ENCODE measurements at regions not wholly inside any gene's neighbourhood (a gene's known extent, or its start where the extent isn't known, plus 50 kb on each side); places are given as distances from the start of the nearest gene placed in this dataset.
"Not testable (repeated sequence)": the region's sequence is repeated elsewhere in the genome, so short reads cannot be mapped to it uniquely, and the experiment has no call there.

- Histone ChIP-seq H3K4me3 (no peak overlapping the region), H3K9me3 (no peaks in the 10 kb centered on the region), H3K27me3 (no peaks in the 10 kb centered on the region), H3K36me3 (no peaks in the 10 kb centered on the region)
- DNase-seq: no peak
These were observed 374.7 kb upstream of the NRP1 start for GRCh38 chr10:33709008-33709753.

- no peaks in the 10 kb centered on the region for H3K27me3 ChIP-seq
- H3K4me3 ChIP-seq: no peak overlapping the region
- H3K36me3 ChIP-seq: no peaks in the 10 kb centered on the region
- no peaks in the 10 kb centered on the region for H3K9me3 ChIP-seq
- DNase-seq: no peak
These were observed 374.1 kb upstream of the NRP1 start for GRCh38 chr10:33708561-33708960.

- no peaks in the 10 kb centered on the region for H3K27me3 ChIP-seq
- DNase-seq: peak; percentile 7
- no peak overlapping the region for H3K4me3 ChIP-seq
- H3K36me3 ChIP-seq: no peaks in the 10 kb centered on the region
- H3K9me3 ChIP-seq: no peaks in the 10 kb centered on the region
These were observed 372.3 kb upstream of the NRP1 start for GRCh38 chr10:33706746-33707145.

DNA sequence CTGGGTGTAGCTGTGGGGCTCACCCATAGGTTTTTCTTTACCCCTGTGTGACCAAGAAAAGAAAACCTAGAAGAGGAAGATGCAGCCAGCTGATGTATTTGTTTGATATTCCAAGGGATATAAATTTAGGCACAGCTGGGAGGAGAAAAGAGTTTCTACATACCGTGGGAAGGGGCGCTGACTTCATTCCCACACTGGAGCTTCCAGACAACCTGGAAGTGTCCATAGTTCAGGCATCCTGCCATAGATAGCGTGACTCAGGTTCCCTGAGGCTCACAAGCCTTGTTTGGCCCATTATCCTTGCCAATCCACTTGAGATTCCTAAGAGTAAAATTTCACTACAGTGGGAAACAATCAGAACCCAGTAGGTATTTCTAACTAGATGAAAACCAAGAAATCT lies 371.7 kb upstream of the NRP1 start:
- H3K27me3 ChIP-seq: no peaks in the 10 kb centered on the region
- H3K9me3 ChIP-seq: no peaks in the 10 kb centered on the region
- DNase-seq: peak; percentile 86
- no peaks in the 10 kb centered on the region for H3K36me3 ChIP-seq
- H3K4me3 ChIP-seq: no peak overlapping the region

GRCh38 chr10:33704214-33704830 lies 369.9 kb upstream of the NRP1 start:
- no peaks in the 10 kb centered on the region for H3K27me3 ChIP-seq
- no peaks in the 10 kb centered on the region for H3K9me3 ChIP-seq
- H3K4me3 ChIP-seq: no peak overlapping the region
- no peak for DNase-seq
- H3K36me3 ChIP-seq: no peaks in the 10 kb centered on the region

DNA sequence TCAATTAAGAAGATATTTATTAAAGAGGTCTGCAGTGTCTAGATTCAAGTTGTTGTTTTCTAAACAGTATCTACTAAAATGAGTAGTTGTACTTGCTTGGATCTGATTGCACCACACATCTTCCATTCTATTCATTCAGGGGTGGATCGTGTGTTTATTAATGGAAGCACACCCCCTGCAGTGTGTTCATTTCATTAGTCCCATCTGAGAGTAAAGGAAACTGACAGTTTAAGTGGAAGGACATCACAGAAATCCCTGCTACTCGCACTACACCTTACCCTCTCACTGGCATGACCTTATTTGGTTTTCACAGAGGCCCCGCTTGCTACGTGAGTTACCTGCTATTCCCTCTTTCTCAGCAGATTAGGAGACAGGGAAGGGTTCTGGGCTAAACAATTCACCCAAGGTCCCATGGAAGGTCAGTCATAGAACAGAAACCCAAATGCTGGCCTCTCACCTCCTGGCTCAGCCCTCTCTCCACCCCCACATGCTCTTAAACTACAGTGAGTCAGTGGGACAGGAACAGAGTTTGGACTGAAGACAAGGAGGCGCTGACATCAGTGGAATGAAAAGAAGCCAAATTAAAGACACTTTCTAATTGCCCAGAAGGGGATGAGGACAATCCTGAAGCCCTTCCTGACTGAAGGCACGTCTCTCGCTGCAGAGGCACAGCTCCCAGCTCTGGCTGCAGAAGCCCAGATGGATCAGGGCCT lies 369.2 kb upstream of the NRP1 start:
- Histone ChIP-seq H3K9me3 (no peaks in the 10 kb centered on the region), H3K36me3 (no peaks in the 10 kb centered on the region), H3K4me3 (no peak overlapping the region), H3K27me3 (no peaks in the 10 kb centered on the region)
- DNase-seq: peak; percentile 71

- no peak for DNase-seq
- H3K36me3 ChIP-seq: no peaks in the 10 kb centered on the region
- no peak overlapping the region for H3K4me3 ChIP-seq
These were observed 363.6 kb upstream of the NRP1 start for GRCh38 chr10:33698033-33698432.

GRCh38 chr10:33697016-33697415 lies 362.5 kb upstream of the NRP1 start:
- peak; percentile 12 for DNase-seq
- no peak overlapping the region for H3K4me3 ChIP-seq
- H3K27me3 ChIP-seq: no peaks in the 10 kb centered on the region
- no peaks in the 10 kb centered on the region for H3K36me3 ChIP-seq
- 0 out of 2 replicates have a peak, but pooled peaks cover 2% of the 10 kb centered on the region for H3K9me3 ChIP-seq

More at GRCh38 chr10:33698033-33698432, 363.6 kb upstream of the NRP1 start:
- 0 out of 2 replicates have a peak, but pooled peaks cover 2% of the 10 kb centered on the region for H3K9me3 ChIP-seq
- no peaks in the 10 kb centered on the region for H3K27me3 ChIP-seq

DNA sequence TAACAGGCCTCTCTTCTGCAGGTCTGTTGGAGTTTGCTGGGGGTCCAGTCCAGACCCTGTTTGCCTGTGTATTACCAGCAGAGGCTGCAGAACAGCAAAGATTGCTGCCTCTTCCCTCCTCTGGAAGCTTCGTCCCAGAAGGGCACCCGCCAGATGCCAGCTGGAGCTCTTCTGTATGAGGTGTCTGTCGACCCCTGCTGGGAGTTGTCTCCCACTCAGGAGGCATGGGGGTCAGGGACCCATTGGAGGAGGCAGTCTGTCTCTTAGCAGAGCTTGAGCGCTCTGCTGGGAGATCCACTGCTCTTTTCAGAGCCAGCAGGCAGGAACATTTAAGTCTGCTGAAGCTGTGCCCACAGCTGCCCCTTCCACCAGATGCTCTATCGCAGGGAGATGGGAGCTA lies 361.1 kb upstream of the NRP1 start:
- no peak overlapping the region for H3K4me3 ChIP-seq
- no peak for DNase-seq
- peaks cover 4% of the 10 kb centered on the region; the same call in 1 of the 2 replicates for H3K9me3 ChIP-seq
- H3K27me3 ChIP-seq: no peaks in the 10 kb centered on the region
- no peaks in the 10 kb centered on the region for H3K36me3 ChIP-seq

GRCh38 chr10:33690536-33690935 lies 356.1 kb upstream of the NRP1 start:
- H3K36me3 ChIP-seq, H3K27me3 ChIP-seq, DNase-seq, H3K4me3 ChIP-seq: not testable (repeated sequence)
- H3K9me3 ChIP-seq: peaks cover 13% of the 10 kb centered on the region; the same call in 1 of the 2 replicates

GRCh38 chr10:33688506-33688905 lies 354.0 kb upstream of the NRP1 start:
- Histone ChIP-seq H3K27me3 (no peaks in the 10 kb centered on the region), H3K36me3 (no peaks in the 10 kb centered on the region)
- no peak for DNase-seq

GRCh38 chr10:33684211-33684611 lies 349.7 kb upstream of the NRP1 start:
- H3K27me3 ChIP-seq: no peaks in the 10 kb centered on the region
- peaks cover 2% of the 10 kb centered on the region; the same call in 1 of the 2 replicates for H3K9me3 ChIP-seq
- H3K4me3 ChIP-seq: no peak overlapping the region
- DNase-seq: peak; percentile 13
- no peaks in the 10 kb centered on the region for H3K36me3 ChIP-seq

More at GRCh38 chr10:33688506-33688905, 354.0 kb upstream of the NRP1 start:
- H3K4me3 ChIP-seq: no peak overlapping the region
- peaks cover 11% of the 10 kb centered on the region; the same call in 1 of the 2 replicates for H3K9me3 ChIP-seq

DNA sequence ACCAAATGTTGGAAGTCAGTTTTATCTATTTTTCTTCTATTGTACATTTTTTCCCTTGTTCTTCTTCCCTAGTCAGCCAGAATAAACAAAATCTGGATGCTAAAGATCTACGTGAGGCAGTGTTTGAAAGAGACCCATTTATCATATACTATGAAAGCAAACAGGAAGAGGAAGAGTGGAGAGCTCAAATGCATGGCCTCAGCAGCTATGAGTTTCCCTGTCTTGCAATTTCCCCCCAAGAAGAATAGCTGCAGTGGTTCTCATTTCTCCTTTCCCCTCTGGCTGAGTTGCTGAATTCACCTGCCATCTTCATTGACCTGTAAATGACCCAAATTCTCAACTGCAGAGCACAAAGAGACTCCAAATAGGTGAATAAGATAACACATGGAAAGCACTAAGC lies 347.1 kb upstream of the NRP1 start:
- no peaks in the 10 kb centered on the region for H3K36me3 ChIP-seq
- no peak overlapping the region for H3K4me3 ChIP-seq
- no peak for DNase-seq
- no peaks in the 10 kb centered on the region; the same call in 1 of the 2 replicates for H3K9me3 ChIP-seq
- no peaks in the 10 kb centered on the region for H3K27me3 ChIP-seq

- H3K4me3 ChIP-seq: no peak overlapping the region
- DNase-seq: no peak
- no peaks in the 10 kb centered on the region; the same call in 1 of the 2 replicates for H3K9me3 ChIP-seq
- no peaks in the 10 kb centered on the region for H3K27me3 ChIP-seq
- H3K36me3 ChIP-seq: no peaks in the 10 kb centered on the region
These were observed 345.6 kb upstream of the NRP1 start for GRCh38 chr10:33680036-33680435.

GRCh38 chr10:33676606-33677339 lies 342.3 kb upstream of the NRP1 start:
- DNase-seq: no peak

GRCh38 chr10:33674986-33675599 lies 340.6 kb upstream of the NRP1 start:
- no peak for DNase-seq
- H3K27me3 ChIP-seq: no peaks in the 10 kb centered on the region
- H3K9me3 ChIP-seq: no peaks in the 10 kb centered on the region
- H3K36me3 ChIP-seq: no peaks in the 10 kb centered on the region
- H3K4me3 ChIP-seq: no peak overlapping the region

More at GRCh38 chr10:33676606-33677339, 342.3 kb upstream of the NRP1 start:
- Histone ChIP-seq H3K27me3 (no peaks in the 10 kb centered on the region), H3K4me3 (no peak overlapping the region), H3K36me3 (no peaks in the 10 kb centered on the region), H3K9me3 (no peaks in the 10 kb centered on the region)
